HCT116 (cell line): ENCODE measurements at regions not wholly inside any gene's neighbourhood (a gene's known extent, or its start where the extent isn't known, plus 50 kb on each side); places are given as distances from the start of the nearest gene placed in this dataset.

Source experiments
- ATAC-seq: fragments of 200-7000 bp; cut with Tn5 transposase; 2 replicates; pipeline ENCODE4 v1.9.1; 2020; ENCODE audit warnings: mild to moderate bottlenecking, moderate library complexity
- BruUV-seq: library from RNA; stranded (reverse); fragments of 400-500 nt; replicated peaks from 2 replicates; lab custom pipeline; 2021; lab: Mats Ljungman, UMichigan
- CTCF ChIA-PET: fragments of 300-600 bp; sonication (Branson Sonifier 250); formaldehyde crosslinking; loops from one replicate; lab custom pipeline; 2021; ENCODE audit warnings: antibody characterized with exemption; lab: Charles Lee
- POLR2A ChIA-PET: fragments of 300-600, 350-600 bp; sonication (Branson Sonifier 250); formaldehyde crosslinking; loops from one replicate; lab custom pipeline; 2021; ENCODE audit warnings: antibody characterized with exemption; lab: Charles Lee
- RAD21 ChIA-PET, 2 experiments: fragments of 300-600 bp; sonication (Branson Sonifier 250); formaldehyde crosslinking; loops; one replicate each; lab custom pipeline; 2023; ENCODE audit warnings: low total read pairs in 2 of 2; ENCODE audit not compliant: uncharacterized antibody in 2 of 2, unreplicated experiment in 2 of 2, low non-redundant PET in 1 of 2; lab: Charles Lee
- DNase-seq: peaks from one replicate; pipeline ENCODE4 v3.0.0-alpha.2; 2010; ENCODE audit warnings: low read depth, low spot score
- H2AFZ ChIP-seq: fragments of 200-600 bp; shearing (Covaris generic), sonication (generic); 2 replicates; pipeline ENCODE4 v1.6.1; 2017; ENCODE audit warnings: low read depth, mixed run types, mixed read lengths, antibody characterized with exemption, low read length; ENCODE audit not compliant: poor library complexity, severe bottlenecking
- H3K27ac ChIP-seq: 2 replicates; pipeline ENCODE4 v1.5.1; 2012; ENCODE audit warnings: low read depth, low read length
- H3K27me3 ChIP-seq: fragments of 200-600 bp; sonication (generic); 2 replicates; pipeline ENCODE4 v1.6.1; 2016; ENCODE audit warnings: mixed run types, low read length, mixed read lengths; ENCODE audit not compliant: insufficient read depth
- H3K36me3 ChIP-seq, 2 experiments: fragments of 200-500 bp in 1 of 2; fragments of 200-600 bp in 1 of 2; sonication (Bioruptor generic) in 1 of 2; sonication (generic) in 1 of 2; 2 replicates each; pipeline versions ENCODE4 v1.5.1 to v1.6.1; 2014 to 2016; ENCODE audit warnings: low read length in 2 of 2, inconsistent platforms in 1 of 2, mixed read lengths in 1 of 2, mixed run types in 1 of 2; ENCODE audit not compliant: insufficient read depth in 2 of 2, control insufficient read depth in 1 of 2
- H3K4me1 ChIP-seq, 2 experiments: fragments of 200-600 bp in 1 of 2; sonication (generic) in 1 of 2; 2 replicates each; pipeline versions ENCODE4 v1.5.1 to v1.6.1; 2012 to 2017; ENCODE audit warnings: low read length in 2 of 2, inconsistent platforms in 1 of 2, mild to moderate bottlenecking in 1 of 2, mixed read lengths in 1 of 2, mixed run types in 1 of 2, moderate library complexity in 1 of 2; ENCODE audit not compliant: insufficient read depth in 2 of 2, control insufficient read depth in 1 of 2
- H3K4me2 ChIP-seq: fragments of 200-600 bp; sonication (generic); 2 replicates; pipeline ENCODE4 v1.6.1; 2017; ENCODE audit warnings: mixed run types, low read length, mixed read lengths
- H3K4me3 ChIP-seq, 2 experiments: fragments of 200-600 bp in 1 of 2; sonication (generic) in 1 of 2; replicated peaks in 1 of 2; 2 replicates each; pipeline ENCODE4 v1.5.1; 2011 to 2016; ENCODE audit warnings: low read length in 2 of 2, control low read depth in 1 of 2, low read depth in 1 of 2, mild to moderate bottlenecking in 1 of 2, mixed read lengths in 1 of 2, mixed run types in 1 of 2
- H3K79me2 ChIP-seq: fragments of 200-600 bp; sonication (generic); 2 replicates; pipeline ENCODE4 v1.6.1; 2017; ENCODE audit warnings: mild to moderate bottlenecking, mixed run types, low read length, moderate library complexity, mixed read lengths; ENCODE audit not compliant: insufficient read depth
- H3K9ac ChIP-seq: fragments of 200-600 bp; sonication (generic); 2 replicates; pipeline ENCODE4 v1.6.1; 2016; ENCODE audit warnings: low read length, mixed read lengths
- H3K9me2 ChIP-seq: fragments of 200-600 bp; sonication (generic), shearing (Covaris generic); 2 replicates; pipeline ENCODE4 v1.6.1; 2017; ENCODE audit warnings: mixed run types, mild to moderate bottlenecking, moderate library complexity; ENCODE audit not compliant: insufficient read depth
- H3K9me3 ChIP-seq, 2 experiments: fragments of 200-500 bp in 1 of 2; fragments of 200-600 bp in 1 of 2; sonication (Bioruptor generic) in 1 of 2; sonication (generic) in 1 of 2; 2 replicates each; pipeline ENCODE4 v1.6.1; 2014 to 2017; ENCODE audit warnings: low read length in 2 of 2, mixed read lengths in 2 of 2, inconsistent platforms in 1 of 2, low read depth in 1 of 2, mild to moderate bottlenecking in 1 of 2, mixed run types in 1 of 2, moderate library complexity in 1 of 2; ENCODE audit not compliant: control insufficient read depth in 1 of 2, insufficient read depth in 1 of 2
- H4K20me1 ChIP-seq: fragments of 200-600 bp; sonication (generic), shearing (Covaris generic); 2 replicates; pipeline ENCODE4 v1.6.1; 2017; ENCODE audit warnings: mixed run types, mild to moderate bottlenecking, moderate library complexity; ENCODE audit not compliant: insufficient read depth
- CBX3 ChIP-seq: IDR thresholded peaks from 2 replicates; pipeline ENCODE4 v1.6.1; 2012; ENCODE audit warnings: low read depth
- CEBPB ChIP-seq: IDR thresholded peaks from 2 replicates; pipeline ENCODE4 v1.6.1; 2012; ENCODE audit warnings: low read depth
- EGR1 ChIP-seq: IDR thresholded peaks from 2 replicates; pipeline ENCODE4 v1.6.1; 2012; ENCODE audit warnings: low read depth
- ELF1 ChIP-seq: IDR thresholded peaks from 2 replicates; pipeline ENCODE4 v1.6.1; 2012; ENCODE audit warnings: low read depth, borderline replicate concordance
- EZH2 ChIP-seq: fragments of 200-600 bp; sonication (generic); IDR thresholded peaks from 2 replicates; pipeline ENCODE4 v1.6.1; 2017; ENCODE audit warnings: antibody characterized with exemption, mixed run types
- JUND ChIP-seq: IDR thresholded peaks from 2 replicates; pipeline ENCODE4 v1.6.1; 2012
- POLR2A ChIP-seq: IDR thresholded peaks from 2 replicates; pipeline ENCODE4 v1.7.0; 2011; ENCODE audit warnings: borderline replicate concordance; ENCODE audit not compliant: insufficient read depth, insufficient read length; ENCODE audit errors: extremely low read depth
- RAD21 ChIP-seq: IDR thresholded peaks from 2 replicates; pipeline ENCODE4 v1.6.1; 2012; ENCODE audit warnings: low read depth, mild to moderate bottlenecking
- YY1 ChIP-seq: IDR thresholded peaks from 2 replicates; pipeline ENCODE4 v1.6.1; 2011; ENCODE audit warnings: low read length, low read depth, moderate library complexity, mild to moderate bottlenecking; ENCODE audit not compliant: insufficient replicate concordance; ENCODE audit errors: extremely low read depth
- intact Hi-C: fragments of 100-400 bp; cut with micrococcal nuclease; formaldehyde crosslinking; loops from 2 replicates; pipeline ENCODE4 v1.10.0; 2022
- TF ChIP-seq, protein P1 (sequence below): IDR thresholded peaks from 2 replicates; pipeline ENCODE4 v1.6.1; 2012; ENCODE audit warnings: low read depth
- TF ChIP-seq, protein P2 (sequence below): IDR thresholded peaks from 2 replicates; pipeline ENCODE4 v1.6.1; 2012
- TF ChIP-seq, protein P3 (sequence below): IDR thresholded peaks from 2 replicates; pipeline ENCODE4 v1.6.1; 2012

DNA sequence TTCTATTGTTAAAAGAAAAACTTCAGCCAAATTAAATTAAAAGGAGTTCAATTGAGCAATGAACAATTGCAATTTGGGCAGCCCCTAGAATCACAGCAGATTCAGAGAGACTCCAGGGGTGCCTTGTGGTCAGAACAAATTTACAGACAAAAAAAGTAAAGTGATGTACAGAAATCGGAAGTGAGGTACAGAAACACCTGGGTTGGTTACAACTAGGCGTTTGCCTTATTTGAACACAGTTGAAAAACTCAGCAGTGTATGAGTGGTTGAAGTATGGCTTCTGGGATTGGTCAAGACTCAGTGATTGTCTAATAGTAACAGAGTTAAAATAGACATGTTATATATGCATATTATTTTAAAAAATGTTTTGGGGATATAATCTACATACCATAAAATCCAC is 98.5 kb upstream of the ZSWIM2 start:
- Histone ChIP-seq H3K36me3 (no peaks in the 10 kb centered on the region), H2AFZ (no peak overlapping the region), H3K27me3 (no peaks in the 10 kb centered on the region), H3K4me3 (no peak overlapping the region), H3K4me2 (no peak overlapping the region), H4K20me1 (no peaks in the 10 kb centered on the region), H3K9me2 (no peaks in the 10 kb centered on the region), H3K27ac (no peak overlapping the region), H3K4me1 (peaks cover 0 to 5% of the 10 kb centered on the region in 2 experiments; a peak in 1 of 4 replicates), H3K9ac (no peak overlapping the region), H3K9me3 (no peaks in the 10 kb centered on the region), H3K79me2 (no peaks in the 10 kb centered on the region)
- no peak for ATAC-seq
- TF ChIP-seq YY1 (no peak), CBX3 (no peak), EGR1 (no peak), RAD21 (no peak), CEBPB (no peak), ELF1 (no peak), POLR2A (no peak), JUND (no peak), EZH2 (no peak)
- TF ChIP-seq, protein P1, sequence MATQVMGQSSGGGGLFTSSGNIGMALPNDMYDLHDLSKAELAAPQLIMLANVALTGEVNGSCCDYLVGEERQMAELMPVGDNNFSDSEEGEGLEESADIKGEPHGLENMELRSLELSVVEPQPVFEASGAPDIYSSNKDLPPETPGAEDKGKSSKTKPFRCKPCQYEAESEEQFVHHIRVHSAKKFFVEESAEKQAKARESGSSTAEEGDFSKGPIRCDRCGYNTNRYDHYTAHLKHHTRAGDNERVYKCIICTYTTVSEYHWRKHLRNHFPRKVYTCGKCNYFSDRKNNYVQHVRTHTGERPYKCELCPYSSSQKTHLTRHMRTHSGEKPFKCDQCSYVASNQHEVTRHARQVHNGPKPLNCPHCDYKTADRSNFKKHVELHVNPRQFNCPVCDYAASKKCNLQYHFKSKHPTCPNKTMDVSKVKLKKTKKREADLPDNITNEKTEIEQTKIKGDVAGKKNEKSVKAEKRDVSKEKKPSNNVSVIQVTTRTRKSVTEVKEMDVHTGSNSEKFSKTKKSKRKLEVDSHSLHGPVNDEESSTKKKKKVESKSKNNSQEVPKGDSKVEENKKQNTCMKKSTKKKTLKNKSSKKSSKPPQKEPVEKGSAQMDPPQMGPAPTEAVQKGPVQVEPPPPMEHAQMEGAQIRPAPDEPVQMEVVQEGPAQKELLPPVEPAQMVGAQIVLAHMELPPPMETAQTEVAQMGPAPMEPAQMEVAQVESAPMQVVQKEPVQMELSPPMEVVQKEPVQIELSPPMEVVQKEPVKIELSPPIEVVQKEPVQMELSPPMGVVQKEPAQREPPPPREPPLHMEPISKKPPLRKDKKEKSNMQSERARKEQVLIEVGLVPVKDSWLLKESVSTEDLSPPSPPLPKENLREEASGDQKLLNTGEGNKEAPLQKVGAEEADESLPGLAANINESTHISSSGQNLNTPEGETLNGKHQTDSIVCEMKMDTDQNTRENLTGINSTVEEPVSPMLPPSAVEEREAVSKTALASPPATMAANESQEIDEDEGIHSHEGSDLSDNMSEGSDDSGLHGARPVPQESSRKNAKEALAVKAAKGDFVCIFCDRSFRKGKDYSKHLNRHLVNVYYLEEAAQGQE: no peak
- TF ChIP-seq, protein P2, sequence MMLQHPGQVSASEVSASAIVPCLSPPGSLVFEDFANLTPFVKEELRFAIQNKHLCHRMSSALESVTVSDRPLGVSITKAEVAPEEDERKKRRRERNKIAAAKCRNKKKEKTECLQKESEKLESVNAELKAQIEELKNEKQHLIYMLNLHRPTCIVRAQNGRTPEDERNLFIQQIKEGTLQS: no peak
- TF ChIP-seq, protein P3, sequence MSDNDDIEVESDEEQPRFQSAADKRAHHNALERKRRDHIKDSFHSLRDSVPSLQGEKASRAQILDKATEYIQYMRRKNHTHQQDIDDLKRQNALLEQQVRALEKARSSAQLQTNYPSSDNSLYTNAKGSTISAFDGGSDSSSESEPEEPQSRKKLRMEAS: no peak
- intact Hi-C loops: no loop called here
- DNase-seq: no peak
- RAD21 ChIA-PET: no interaction called here
- no TSS peak for BruUV-seq
- CTCF ChIA-PET: no interaction called here
- POLR2A ChIA-PET: no interaction called here
